ENCODE measurements at regions not wholly inside any gene's neighbourhood (a gene's known extent, or its start where the extent isn't known, plus 50 kb on each side); places are given as distances from the start of the nearest gene placed in this dataset.

DNA sequence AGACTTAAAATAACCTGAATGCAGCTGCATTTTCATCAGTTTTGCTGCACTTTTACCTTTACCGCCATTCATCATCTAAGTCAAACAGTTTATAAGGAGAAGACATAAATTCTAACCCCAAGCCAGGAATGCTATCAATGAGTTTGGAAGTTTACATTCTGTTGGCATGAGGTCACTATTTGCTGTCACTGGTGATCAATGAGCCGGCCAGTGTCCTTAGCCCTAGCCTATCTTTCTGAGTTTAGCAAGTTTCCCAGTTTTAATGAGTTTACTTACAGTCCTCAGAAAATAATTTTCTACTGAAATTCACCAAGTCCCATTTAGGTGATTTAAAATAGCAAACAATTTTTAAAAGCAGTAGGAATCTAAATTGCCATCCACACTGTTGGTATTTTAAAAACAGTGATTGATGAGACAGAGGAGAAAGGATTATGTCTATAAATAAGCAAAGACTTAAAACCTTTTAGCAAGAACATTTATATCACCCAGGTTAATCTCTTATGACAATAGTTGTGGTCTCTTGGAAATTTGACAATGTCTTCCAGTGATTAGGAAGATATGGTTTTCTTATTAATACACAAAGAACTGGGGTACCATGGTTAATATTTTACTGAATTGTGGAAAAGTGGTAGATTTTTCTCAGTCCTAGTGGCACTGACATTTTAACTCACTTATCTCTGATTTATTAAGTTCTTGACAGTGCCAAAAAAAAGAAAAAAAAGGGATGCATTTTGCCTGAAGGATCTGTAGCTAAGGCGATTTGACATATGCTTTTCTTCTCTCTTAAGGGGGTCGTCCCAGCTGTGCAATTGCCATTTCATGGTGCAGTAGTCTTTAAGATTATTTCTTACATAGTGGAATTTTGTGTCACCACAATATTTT is 443.4 kb upstream of the ANKRD30A start:
- Histone ChIP-seq H3K27me3 (ENCODE audit: control insufficient read depth in 5 of 5, insufficient read depth in 4 of 5, low read length in 5 of 5) (no peaks in the 10 kb centered on the region), H3K9me3 (ENCODE audit: control insufficient read depth in 5 of 5, low read length in 5 of 5) (no peaks in the 10 kb centered on the region), H3K9ac (ENCODE audit: low read length in 5 of 5) (no peak overlapping the region), H3K4me1 (ENCODE audit: control insufficient read depth in 5 of 5, insufficient read depth in 5 of 5, low read length in 5 of 5) (no peaks in the 10 kb centered on the region), H3K27ac (ENCODE audit: low read depth, low read length) (no peak overlapping the region), H3K4me3 (ENCODE audit: low read depth in 1 of 5, low read length in 5 of 5) (no peak overlapping the region), H3K36me3 (ENCODE audit: control insufficient read depth in 5 of 5, insufficient read depth in 5 of 5, low read length in 5 of 5) (no peaks in the 10 kb centered on the region)

DNA sequence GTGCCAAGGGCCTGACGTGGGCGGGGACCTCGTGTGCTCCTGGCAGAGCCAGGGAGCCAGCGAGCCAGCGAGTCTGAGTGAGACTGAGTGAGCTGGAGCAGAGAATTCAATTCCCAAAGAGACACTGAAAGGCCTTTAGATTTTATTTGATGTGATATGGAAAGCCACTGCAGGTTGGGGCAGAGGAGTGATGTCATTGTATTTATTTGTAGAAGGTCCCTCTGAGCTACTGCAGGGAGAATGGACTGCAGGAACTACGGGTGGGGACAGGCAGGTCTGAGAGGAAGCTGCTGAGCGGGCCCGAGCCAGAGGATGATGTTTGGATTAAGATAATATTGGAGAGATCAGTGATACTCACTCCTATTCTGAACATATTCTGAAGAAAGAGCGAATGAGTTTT is 445.8 kb upstream of the ANKRD30A start:
- H3K27ac ChIP-seq (ENCODE audit: low read depth, low read length): no peak overlapping the region
- H3K9me3 ChIP-seq (ENCODE audit: control insufficient read depth in 5 of 5, low read length in 5 of 5): no peaks in the 10 kb centered on the region
- no peak overlapping the region for H3K4me3 ChIP-seq (ENCODE audit: low read depth in 1 of 5, low read length in 5 of 5)
- H3K4me1 ChIP-seq (ENCODE audit: control insufficient read depth in 5 of 5, insufficient read depth in 5 of 5, low read length in 5 of 5): no peaks in the 10 kb centered on the region
- no peaks in the 10 kb centered on the region for H3K36me3 ChIP-seq (ENCODE audit: control insufficient read depth in 5 of 5, insufficient read depth in 5 of 5, low read length in 5 of 5)
- H3K9ac ChIP-seq (ENCODE audit: low read length in 5 of 5): no peak overlapping the region
- H3K27me3 ChIP-seq (ENCODE audit: control insufficient read depth in 5 of 5, insufficient read depth in 4 of 5, low read length in 5 of 5): no peaks in the 10 kb centered on the region

DNA sequence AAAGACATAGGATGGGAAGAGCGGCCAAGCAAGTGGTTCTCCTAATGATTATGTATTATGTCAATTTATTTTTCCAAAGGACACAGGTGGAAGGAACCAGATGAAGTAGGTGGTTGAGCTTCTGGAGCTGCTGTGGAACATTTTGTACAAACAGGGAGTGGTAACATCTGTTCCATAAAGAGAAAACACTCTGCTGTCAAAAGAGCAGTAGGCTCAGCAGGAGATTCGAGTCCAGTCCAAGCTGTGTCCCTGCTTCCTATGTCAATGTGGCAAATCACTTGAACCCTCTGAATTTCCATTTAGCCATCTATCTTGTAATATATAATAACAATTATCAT is 448.0 kb upstream of the ANKRD30A start:
- no peak overlapping the region for H3K4me3 ChIP-seq (ENCODE audit: low read depth in 1 of 5, low read length in 5 of 5)
- no peaks in the 10 kb centered on the region for H3K36me3 ChIP-seq (ENCODE audit: control insufficient read depth in 5 of 5, insufficient read depth in 5 of 5, low read length in 5 of 5)
- no peaks in the 10 kb centered on the region for H3K27me3 ChIP-seq (ENCODE audit: control insufficient read depth in 5 of 5, insufficient read depth in 4 of 5, low read length in 5 of 5)
- H3K4me1 ChIP-seq (ENCODE audit: control insufficient read depth in 5 of 5, insufficient read depth in 5 of 5, low read length in 5 of 5): no peaks in the 10 kb centered on the region
- H3K27ac ChIP-seq (ENCODE audit: low read depth, low read length): no peak overlapping the region
- no peak overlapping the region for H3K9ac ChIP-seq (ENCODE audit: low read length in 5 of 5)
- no peaks in the 10 kb centered on the region for H3K9me3 ChIP-seq (ENCODE audit: control insufficient read depth in 5 of 5, low read length in 5 of 5)

DNA sequence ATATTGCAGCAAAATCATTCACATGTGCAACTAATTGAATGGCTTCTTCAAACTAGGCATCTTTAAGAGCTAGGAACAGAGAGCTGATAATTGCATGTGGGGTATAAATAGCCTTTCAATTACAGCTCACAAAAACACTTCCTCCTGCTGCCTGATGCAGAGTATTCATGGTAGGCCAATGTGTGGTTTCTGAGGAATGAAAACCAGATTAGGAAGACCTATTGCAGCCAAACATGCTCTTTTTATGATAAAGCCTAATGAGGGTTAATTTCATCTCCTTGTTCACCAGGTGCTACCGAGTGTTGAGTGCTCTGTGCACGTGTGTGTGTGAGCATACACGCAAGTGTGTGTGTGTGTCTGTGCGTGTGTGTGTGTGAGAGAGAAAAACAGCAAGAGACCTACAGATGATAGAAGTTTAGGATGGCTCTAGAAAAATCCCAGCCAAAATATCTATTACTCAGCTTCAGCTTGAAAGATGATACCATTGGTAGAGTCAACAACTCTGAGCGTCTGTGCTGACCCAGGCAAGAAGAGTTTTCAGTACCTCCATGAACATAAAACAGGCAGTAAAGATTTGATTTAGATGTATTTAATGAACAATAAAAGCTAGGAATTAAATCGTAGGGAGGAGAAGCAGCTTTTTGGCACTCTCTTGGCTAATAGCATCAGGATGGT is 448.5 kb upstream of the ANKRD30A start:
- Histone ChIP-seq H3K27me3 (ENCODE audit: control insufficient read depth in 5 of 5, insufficient read depth in 4 of 5, low read length in 5 of 5) (no peaks in the 10 kb centered on the region), H3K27ac (ENCODE audit: low read depth, low read length) (no peak overlapping the region), H3K9me3 (ENCODE audit: control insufficient read depth in 5 of 5, low read length in 5 of 5) (no peaks in the 10 kb centered on the region), H3K36me3 (ENCODE audit: control insufficient read depth in 5 of 5, insufficient read depth in 5 of 5, low read length in 5 of 5) (no peaks in the 10 kb centered on the region), H3K4me1 (ENCODE audit: control insufficient read depth in 5 of 5, insufficient read depth in 5 of 5, low read length in 5 of 5) (no peaks in the 10 kb centered on the region), H3K9ac (ENCODE audit: low read length in 5 of 5) (no peak overlapping the region), H3K4me3 (ENCODE audit: low read depth in 1 of 5, low read length in 5 of 5) (no peak overlapping the region)

DNA sequence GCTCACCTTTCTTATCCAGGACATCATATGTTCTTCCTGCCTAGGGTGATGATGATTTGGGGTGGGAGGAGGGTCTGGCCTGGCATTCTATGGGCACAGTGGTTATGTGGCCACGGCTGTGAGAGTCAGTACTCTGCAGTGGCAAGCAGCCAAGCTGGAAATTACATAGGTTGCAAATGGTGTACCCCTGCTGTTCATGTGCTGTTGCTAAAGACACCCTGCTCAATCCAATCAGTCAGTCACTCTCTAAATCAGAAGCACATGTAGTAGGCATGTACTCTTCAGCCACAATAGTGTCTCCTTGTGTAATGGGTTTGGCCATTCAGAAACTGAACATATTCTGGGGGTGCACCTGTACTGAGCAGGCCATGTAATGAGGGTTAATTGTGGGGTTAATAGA is 449.1 kb upstream of the ANKRD30A start:
- Histone ChIP-seq H3K4me3 (ENCODE audit: low read depth in 1 of 5, low read length in 5 of 5) (no peak overlapping the region), H3K27ac (ENCODE audit: low read depth, low read length) (no peak overlapping the region), H3K27me3 (ENCODE audit: control insufficient read depth in 5 of 5, insufficient read depth in 4 of 5, low read length in 5 of 5) (no peaks in the 10 kb centered on the region), H3K9ac (ENCODE audit: low read length in 5 of 5) (no peak overlapping the region), H3K36me3 (ENCODE audit: control insufficient read depth in 5 of 5, insufficient read depth in 5 of 5, low read length in 5 of 5) (no peaks in the 10 kb centered on the region), H3K4me1 (ENCODE audit: control insufficient read depth in 5 of 5, insufficient read depth in 5 of 5, low read length in 5 of 5) (no peaks in the 10 kb centered on the region), H3K9me3 (ENCODE audit: control insufficient read depth in 5 of 5, low read length in 5 of 5) (no peaks in the 10 kb centered on the region)

DNA sequence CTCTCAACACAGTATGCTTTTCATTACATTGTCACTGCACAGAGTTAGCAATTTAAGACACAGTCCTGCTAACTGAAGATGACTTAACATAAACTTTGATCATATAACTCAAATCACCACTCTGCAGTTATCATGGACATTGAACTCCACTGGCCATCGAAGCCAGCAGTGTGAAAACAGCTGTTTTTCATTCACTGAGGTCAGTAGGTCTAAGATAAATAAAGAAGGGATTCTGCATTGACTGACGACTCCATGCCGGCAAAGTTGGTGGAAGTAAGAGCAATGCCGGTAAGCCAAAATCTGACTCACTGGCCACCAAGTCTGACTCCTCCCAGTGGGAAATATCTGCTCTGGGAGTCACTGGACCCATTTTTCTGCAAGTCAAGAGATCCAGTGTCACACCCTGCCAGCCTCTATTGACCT is 449.9 kb upstream of the ANKRD30A start:
- no peaks in the 10 kb centered on the region for H3K9me3 ChIP-seq (ENCODE audit: control insufficient read depth in 5 of 5, low read length in 5 of 5)
- H3K27me3 ChIP-seq (ENCODE audit: control insufficient read depth in 5 of 5, insufficient read depth in 4 of 5, low read length in 5 of 5): no peaks in the 10 kb centered on the region
- H3K27ac ChIP-seq (ENCODE audit: low read depth, low read length): no peak overlapping the region
- H3K4me3 ChIP-seq (ENCODE audit: low read depth in 1 of 5, low read length in 5 of 5): no peak overlapping the region
- no peaks in the 10 kb centered on the region for H3K36me3 ChIP-seq (ENCODE audit: control insufficient read depth in 5 of 5, insufficient read depth in 5 of 5, low read length in 5 of 5)
- H3K4me1 ChIP-seq (ENCODE audit: control insufficient read depth in 5 of 5, insufficient read depth in 5 of 5, low read length in 5 of 5): no peaks in the 10 kb centered on the region
- H3K9ac ChIP-seq (ENCODE audit: low read length in 5 of 5): no peak overlapping the region

DNA sequence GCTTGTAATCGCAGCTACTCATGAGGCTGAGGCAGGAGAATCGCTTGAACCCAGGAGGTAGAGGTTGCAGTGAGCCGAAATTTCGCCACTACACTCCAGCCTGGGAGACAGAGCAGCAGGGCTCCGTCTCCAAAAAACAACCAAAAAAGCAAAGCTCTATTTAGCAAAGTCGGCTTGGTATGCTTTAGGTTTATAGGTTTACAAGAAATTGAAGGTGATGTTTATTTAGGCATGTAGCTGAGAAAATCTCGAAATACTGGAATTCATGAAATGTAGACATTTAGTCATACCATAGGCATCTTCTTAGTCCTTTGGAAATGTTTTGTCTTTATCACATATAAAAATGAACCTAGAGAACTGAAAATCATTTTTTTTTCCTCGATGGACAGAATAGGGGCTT is 453.8 kb upstream of the ANKRD30A start:
- Histone ChIP-seq H3K27ac (ENCODE audit: low read depth, low read length) (no peak overlapping the region), H3K9ac (ENCODE audit: low read length in 5 of 5) (no peak overlapping the region), H3K27me3 (ENCODE audit: control insufficient read depth in 5 of 5, insufficient read depth in 4 of 5, low read length in 5 of 5) (no peaks in the 10 kb centered on the region), H3K36me3 (ENCODE audit: control insufficient read depth in 5 of 5, insufficient read depth in 5 of 5, low read length in 5 of 5) (no peaks in the 10 kb centered on the region), H3K4me1 (ENCODE audit: control insufficient read depth in 5 of 5, insufficient read depth in 5 of 5, low read length in 5 of 5) (no peaks in the 10 kb centered on the region), H3K4me3 (ENCODE audit: low read depth in 1 of 5, low read length in 5 of 5) (no peak overlapping the region), H3K9me3 (ENCODE audit: control insufficient read depth in 5 of 5, low read length in 5 of 5) (no peaks in the 10 kb centered on the region)

DNA sequence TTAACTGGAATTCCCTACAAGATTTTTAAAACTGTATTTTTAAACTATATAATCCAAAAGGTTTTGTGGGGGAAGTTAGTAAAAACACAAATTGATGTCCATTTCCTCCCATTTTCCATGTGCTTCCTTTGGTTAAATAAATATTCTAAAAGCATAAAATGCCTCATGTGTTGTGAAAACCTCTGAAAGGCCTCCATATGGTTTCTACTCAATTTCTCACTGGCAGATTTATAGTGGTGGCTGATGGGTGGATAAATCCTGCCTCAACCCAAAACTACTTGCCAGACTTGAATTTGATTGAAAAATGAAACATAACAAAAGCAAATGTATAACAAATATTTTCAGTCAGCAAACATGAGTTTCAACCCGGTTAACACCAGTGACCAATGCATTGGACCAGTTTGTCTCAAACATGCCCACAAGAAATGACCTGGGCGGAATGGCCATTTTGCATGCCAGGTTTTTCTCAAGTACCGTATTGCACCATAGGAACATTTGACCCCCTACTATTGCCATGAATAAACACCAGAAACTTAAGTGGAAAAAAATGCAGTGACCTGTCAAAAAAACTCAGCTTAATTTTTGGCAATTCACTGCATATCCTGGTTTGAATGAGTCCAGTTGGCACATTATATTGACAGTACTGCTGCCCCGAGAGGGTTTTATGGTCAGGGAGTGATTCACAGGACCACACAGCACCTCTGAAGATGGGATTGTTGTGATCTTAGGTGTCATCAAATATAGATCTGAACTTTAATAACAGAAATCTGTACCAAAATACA is 454.6 kb upstream of the ANKRD30A start:
- no peak overlapping the region for H3K4me3 ChIP-seq (ENCODE audit: low read depth in 1 of 5, low read length in 5 of 5)
- H3K36me3 ChIP-seq (ENCODE audit: control insufficient read depth in 5 of 5, insufficient read depth in 5 of 5, low read length in 5 of 5): no peaks in the 10 kb centered on the region
- no peaks in the 10 kb centered on the region for H3K4me1 ChIP-seq (ENCODE audit: control insufficient read depth in 5 of 5, insufficient read depth in 5 of 5, low read length in 5 of 5)
- H3K27me3 ChIP-seq (ENCODE audit: control insufficient read depth in 5 of 5, insufficient read depth in 4 of 5, low read length in 5 of 5): no peaks in the 10 kb centered on the region
- H3K9ac ChIP-seq (ENCODE audit: low read length in 5 of 5): no peak overlapping the region
- H3K9me3 ChIP-seq (ENCODE audit: control insufficient read depth in 5 of 5, low read length in 5 of 5): no peaks in the 10 kb centered on the region
- no peak overlapping the region for H3K27ac ChIP-seq (ENCODE audit: low read depth, low read length)

DNA sequence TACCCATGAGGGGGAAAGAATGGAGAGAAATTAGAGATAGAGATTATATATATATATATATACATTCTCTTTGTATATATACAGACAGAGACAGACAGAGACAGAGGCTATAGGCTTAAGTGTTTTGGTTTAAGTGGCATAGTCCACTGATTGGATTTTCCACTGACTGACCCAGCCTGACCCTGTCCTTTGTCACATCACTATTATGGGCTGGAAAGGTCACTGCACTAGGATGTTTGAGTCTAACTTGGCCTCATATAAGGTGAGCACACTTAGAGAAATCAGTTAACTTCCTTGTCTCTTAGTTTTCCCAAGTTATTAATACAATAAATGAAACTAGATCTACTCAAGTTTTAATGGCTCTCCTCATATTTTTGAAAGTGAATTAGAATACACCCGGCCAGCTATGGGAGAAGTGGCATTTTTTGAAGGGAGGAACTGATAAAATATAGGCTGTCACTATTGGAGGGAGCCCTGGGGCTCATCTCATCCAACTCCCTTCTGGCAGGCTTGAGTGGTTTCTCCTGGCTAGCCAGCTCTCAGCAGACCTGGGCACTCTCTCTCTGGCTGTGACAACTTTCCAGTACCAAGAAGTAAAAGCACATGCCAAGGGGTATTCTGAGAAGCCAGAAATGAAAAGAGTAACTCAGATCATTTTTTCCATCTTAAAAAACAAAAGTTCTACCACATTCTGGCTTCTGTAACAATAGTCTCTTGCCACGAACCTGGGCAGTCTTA is 455.6 kb upstream of the ANKRD30A start:
- Histone ChIP-seq H3K36me3 (ENCODE audit: control insufficient read depth in 5 of 5, insufficient read depth in 5 of 5, low read length in 5 of 5) (no peaks in the 10 kb centered on the region), H3K4me1 (ENCODE audit: control insufficient read depth in 5 of 5, insufficient read depth in 5 of 5, low read length in 5 of 5) (no peaks in the 10 kb centered on the region), H3K27ac (ENCODE audit: low read depth, low read length) (no peak overlapping the region), H3K9me3 (ENCODE audit: control insufficient read depth in 5 of 5, low read length in 5 of 5) (no peaks in the 10 kb centered on the region), H3K4me3 (ENCODE audit: low read depth in 1 of 5, low read length in 5 of 5) (no peak overlapping the region), H3K9ac (ENCODE audit: low read length in 5 of 5) (no peak overlapping the region), H3K27me3 (ENCODE audit: control insufficient read depth in 5 of 5, insufficient read depth in 4 of 5, low read length in 5 of 5) (no peaks in the 10 kb centered on the region)

All from subcutaneous abdominal adipose tissue (tissue), 5 donors.